ENCODE measurements at regions not wholly inside any gene's neighbourhood (a gene's known extent, or its start where the extent isn't known, plus 50 kb on each side); places are given as distances from the start of the nearest gene placed in this dataset.

DNA sequence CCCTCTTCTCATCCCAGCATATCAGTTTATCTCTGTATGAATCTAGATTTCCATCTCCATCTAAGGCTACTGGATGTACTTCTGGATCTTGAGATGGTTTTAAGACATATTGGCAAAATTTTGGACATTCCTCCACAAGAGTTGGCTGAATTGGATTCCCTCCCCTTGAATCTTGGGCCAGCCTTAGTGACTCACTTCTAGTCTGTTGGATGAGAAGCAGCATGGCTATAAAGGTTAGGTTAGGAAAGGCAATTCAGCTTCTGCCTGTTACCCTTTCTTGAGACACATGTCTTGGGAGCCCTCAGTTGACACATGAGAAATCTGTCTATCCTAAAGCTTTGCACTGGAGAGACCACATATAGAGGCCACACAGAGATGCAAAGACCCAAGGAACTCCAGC lies 73.0 kb upstream of the PGR start:
- no peak for DNase-seq

DNA sequence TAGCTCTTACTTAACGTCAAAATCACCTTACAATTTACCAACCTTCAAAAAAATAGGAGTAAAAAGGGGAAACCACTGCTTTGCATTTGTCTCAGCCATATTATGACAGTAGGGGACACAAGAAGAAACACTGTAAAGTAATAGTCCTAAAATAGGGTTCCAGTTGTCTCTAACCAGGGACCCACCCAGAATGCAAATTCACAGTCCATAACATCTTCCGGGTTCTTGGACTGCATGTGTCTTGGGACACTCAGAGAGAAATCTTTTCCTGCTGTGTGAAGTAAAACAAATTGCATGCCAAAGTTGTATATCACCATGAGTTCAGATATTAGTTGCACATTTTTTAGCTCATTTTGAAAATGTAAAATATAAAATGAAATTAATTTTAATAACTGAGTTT lies 69.8 kb upstream of the PGR start:
- no peak for DNase-seq

DNA sequence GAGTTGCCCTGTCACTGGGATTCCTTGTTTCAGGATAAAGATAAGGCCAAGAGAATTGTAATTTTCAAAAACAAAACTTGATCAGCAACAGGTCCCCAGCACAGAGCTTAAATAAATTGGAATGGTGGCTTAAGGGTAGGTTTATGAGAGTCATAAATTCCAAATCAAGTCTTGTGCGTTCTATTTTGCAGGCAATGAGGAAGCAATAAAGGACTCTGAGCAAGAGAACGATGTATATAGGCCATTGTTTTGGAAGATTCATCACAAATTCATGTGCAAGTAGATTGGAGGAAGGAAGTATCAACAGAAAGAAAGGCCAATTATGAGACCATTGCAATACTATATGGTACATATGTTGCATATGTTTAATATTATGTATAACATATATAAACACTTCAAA lies 65.7 kb upstream of the PGR start:
- DNase-seq: no peak

DNA sequence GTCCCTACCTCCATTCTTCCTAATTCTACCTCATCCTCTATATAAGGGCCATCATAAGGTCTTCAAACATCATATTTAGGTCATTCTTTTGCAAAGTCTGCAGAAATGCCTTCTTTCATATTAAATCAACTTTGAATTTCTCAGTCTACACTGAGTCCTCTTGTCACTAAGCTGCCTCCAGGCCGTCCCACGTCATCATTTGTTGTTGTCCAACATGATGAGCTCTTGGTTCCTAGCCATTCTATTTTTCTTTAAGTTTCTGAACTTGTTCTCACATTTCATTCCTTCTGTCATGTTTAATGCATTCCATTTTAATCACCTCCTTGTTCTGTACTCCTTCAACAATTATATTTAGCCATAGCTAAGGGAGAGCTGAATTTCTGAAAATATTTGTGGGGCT lies 59.2 kb upstream of the PGR start:
- DNase-seq: no peak

DNA sequence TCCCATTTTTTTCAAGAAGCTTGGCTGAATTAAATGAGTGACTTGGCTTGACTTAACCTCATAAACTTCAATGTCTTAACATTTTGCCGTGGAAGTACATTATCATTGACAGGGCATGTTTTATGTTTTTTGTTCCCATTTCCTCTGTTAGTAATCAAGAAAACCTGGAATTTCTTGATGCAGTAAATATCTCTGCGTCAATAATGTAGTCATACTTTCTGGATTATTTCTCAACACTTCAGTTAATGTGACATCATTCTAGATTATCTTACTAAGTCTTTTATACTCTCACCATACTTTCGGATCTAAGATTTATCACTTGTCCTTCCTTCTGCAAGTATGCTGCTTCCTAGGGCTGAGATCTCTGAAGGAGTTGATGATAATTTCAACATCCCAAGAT lies 58.6 kb upstream of the PGR start:
- no peak for DNase-seq

DNA sequence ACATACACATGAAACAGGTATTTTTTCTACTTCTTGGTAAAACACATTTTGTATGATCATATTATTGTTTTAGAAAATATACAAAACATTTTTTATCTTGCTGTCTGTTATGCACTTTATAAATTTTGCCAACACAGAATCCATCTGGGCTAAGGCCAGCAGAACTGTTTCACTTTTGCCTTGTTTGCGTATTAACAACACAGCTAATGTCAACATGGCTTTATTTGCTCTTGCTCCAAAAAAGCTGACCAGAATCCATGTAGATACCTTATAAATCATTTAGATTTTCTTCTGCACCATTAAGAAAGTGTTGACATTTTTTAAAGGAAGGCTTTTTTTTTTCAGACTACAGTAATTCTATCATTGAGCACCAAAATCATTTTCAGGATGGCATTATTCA lies 58.1 kb upstream of the PGR start:
- DNase-seq: no peak

DNA sequence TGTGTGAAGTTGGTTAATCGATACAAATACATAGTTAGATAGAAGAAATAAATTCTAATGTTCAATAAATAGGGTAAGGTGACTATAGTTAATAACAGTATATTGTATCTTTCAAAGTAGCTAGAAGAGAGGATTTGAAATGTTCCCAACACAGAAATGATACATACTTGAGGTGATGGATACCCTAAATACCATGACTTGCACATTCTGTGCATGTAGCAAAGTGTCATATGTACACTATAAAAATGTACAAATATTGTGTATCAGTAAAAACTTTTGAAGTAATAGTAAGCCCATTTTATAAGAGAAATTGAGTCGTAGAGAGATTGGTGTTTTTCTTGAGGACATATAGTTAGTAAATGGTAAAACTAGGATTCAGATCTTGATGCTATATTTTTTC lies 56.4 kb upstream of the PGR start:
- DNase-seq: no peak

DNA sequence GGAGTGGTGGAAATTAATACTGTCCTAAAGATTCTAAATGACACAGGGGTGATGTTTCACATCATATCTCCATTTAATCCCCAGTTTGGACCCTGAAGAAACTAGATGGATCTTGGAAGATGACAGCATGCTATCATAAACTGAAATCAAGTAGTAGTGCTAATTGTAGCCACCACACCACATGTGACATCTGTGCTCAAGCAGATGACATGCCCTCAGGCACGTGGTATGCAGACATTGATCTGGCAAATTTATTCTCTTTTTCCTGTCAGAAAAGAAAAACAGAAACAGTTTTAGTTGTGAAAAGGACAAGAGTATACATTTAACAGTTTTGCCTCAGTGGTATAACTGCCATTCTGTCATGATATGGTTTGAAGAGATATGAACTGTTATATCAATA lies 52.9 kb upstream of the PGR start:
- no peak for DNase-seq

DNA sequence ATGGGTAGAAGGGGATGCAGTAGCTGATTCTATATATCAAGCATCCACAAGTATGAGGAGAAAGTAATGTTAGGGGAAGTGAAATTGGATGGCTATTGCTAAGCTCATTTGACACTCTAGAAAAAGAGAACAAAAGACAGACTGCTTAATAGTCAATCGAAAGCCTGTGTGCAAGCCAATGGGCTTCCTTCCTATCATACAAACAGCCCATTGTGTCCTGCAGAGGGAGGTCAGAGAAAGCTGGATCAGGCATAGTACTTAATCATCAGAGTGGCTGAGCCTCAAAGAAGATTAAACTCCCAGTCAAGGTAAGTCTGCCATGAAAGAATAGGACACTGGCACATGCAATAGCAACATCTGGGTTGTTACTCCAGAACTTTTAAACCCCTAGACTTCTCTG lies 50.9 kb upstream of the PGR start:
- no peak for DNase-seq

Measured in NCI-H526 (cell line).